Thyroid gland (tissue), 4 donors: ENCODE measurements at regions not wholly inside any gene's neighbourhood (a gene's known extent, or its start where the extent isn't known, plus 50 kb on each side); places are given as distances from the start of the nearest gene placed in this dataset.

Source experiments
- DNase-seq, 2 donors: peaks; one replicate each; pipeline ENCODE4 v3.0.0-alpha.2; 2019
- H3K27ac ChIP-seq, 3 donors: fragments of 200-600 bp; sonication (generic); 1 replicate in 2 of 3; 2 replicates in 1 of 3; pipeline ENCODE4 v1.5.1; 2016 to 2019; ENCODE audit warnings: mild to moderate bottlenecking in 1 of 3, moderate library complexity in 1 of 3
- H3K27me3 ChIP-seq: fragments of 200-600 bp; sonication (generic); one replicate; pipeline ENCODE4 v1.5.1; 2019
- H3K36me3 ChIP-seq, 2 donors: fragments of 200-600 bp; sonication (generic); one replicate each; pipeline ENCODE4 v1.5.1; 2016 to 2019
- H3K4me1 ChIP-seq, 2 donors: fragments of 200-600 bp; sonication (generic); one replicate each; pipeline ENCODE4 v1.5.1; 2017 to 2019
- H3K4me3 ChIP-seq, 3 donors: fragments of 200-600 bp; sonication (generic); replicated peaks in 1 of 3; 1 replicate in 2 of 3; 2 replicates in 1 of 3; pipeline ENCODE4 v1.5.1; 2016; ENCODE audit warnings: mild to moderate bottlenecking in 1 of 3
- H3K9me3 ChIP-seq: fragments of 200-600 bp; sonication (generic); one replicate; pipeline ENCODE4 v1.5.1; 2017
- POLR2A ChIP-seq, 2 donors: fragments of 450-650 bp; IDR thresholded peaks; one replicate each; pipeline ENCODE4 v1.6.1; 2017; ENCODE audit warnings: antibody characterized with exemption in 2 of 2, mild to moderate bottlenecking in 2 of 2, moderate library complexity in 1 of 2
- WGBS, 2 donors: methylation state at CpG; one replicate each; pipeline ENCODE4 v1.1.5; 2017; 5-methylcytosine and 5-hydroxymethylcytosine counted together
- intact Hi-C: fragments of 100-400 bp; cut with DNase I; formaldehyde crosslinking; loops from one replicate; pipeline ENCODE4 v1.15.1; 2023
- TF ChIP-seq, protein P1 (sequence below), 6 experiments: fragments of 200-600 bp in 3 of 6; fragments of 450-650 bp in 3 of 6; sonication (generic) in 3 of 6; IDR thresholded peaks; one replicate each; pipeline ENCODE4 v1.5.1; 2016 to 2019; ENCODE audit warnings: antibody characterized with exemption in 6 of 6, mild to moderate bottlenecking in 2 of 6, inconsistent platforms in 1 of 6, moderate library complexity in 1 of 6

DNA sequence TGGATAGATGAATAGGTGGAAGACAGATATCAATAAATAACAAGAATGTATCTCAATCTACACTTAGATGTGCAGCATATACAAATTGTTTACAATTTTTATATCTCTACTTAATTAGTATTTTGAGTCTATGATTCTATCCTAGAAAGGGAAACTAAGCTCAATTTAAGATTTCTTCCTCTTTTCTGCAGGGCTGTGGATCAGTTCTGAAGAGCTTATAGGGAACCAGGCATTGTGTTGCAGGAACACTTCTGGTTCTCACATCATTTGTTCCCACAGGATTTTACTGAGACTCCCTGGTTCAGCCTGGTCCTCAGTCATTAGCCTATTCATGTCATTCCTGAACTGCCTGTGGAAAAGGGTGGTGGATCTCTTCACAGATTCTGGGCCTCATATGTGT is 105.8 kb downstream of the TNFSF18 start:
- no peak overlapping the region for H3K27ac ChIP-seq
- DNase-seq = no peak
- H3K9me3 ChIP-seq = no peaks in the 10 kb centered on the region
- H3K36me3 ChIP-seq = no peaks in the 10 kb centered on the region
- H3K4me1 ChIP-seq = no peaks in the 10 kb centered on the region
- no peaks in the 10 kb centered on the region for H3K27me3 ChIP-seq
- intact Hi-C loops = no loop called here
- H3K4me3 ChIP-seq = no peak overlapping the region
- TF ChIP-seq POLR2A (IDR thresholded peaks at IDR 0.05) = no peak
- TF ChIP-seq, protein P1, sequence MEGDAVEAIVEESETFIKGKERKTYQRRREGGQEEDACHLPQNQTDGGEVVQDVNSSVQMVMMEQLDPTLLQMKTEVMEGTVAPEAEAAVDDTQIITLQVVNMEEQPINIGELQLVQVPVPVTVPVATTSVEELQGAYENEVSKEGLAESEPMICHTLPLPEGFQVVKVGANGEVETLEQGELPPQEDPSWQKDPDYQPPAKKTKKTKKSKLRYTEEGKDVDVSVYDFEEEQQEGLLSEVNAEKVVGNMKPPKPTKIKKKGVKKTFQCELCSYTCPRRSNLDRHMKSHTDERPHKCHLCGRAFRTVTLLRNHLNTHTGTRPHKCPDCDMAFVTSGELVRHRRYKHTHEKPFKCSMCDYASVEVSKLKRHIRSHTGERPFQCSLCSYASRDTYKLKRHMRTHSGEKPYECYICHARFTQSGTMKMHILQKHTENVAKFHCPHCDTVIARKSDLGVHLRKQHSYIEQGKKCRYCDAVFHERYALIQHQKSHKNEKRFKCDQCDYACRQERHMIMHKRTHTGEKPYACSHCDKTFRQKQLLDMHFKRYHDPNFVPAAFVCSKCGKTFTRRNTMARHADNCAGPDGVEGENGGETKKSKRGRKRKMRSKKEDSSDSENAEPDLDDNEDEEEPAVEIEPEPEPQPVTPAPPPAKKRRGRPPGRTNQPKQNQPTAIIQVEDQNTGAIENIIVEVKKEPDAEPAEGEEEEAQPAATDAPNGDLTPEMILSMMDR (IDR thresholded peaks at IDR 0.05) = no peak

DNA sequence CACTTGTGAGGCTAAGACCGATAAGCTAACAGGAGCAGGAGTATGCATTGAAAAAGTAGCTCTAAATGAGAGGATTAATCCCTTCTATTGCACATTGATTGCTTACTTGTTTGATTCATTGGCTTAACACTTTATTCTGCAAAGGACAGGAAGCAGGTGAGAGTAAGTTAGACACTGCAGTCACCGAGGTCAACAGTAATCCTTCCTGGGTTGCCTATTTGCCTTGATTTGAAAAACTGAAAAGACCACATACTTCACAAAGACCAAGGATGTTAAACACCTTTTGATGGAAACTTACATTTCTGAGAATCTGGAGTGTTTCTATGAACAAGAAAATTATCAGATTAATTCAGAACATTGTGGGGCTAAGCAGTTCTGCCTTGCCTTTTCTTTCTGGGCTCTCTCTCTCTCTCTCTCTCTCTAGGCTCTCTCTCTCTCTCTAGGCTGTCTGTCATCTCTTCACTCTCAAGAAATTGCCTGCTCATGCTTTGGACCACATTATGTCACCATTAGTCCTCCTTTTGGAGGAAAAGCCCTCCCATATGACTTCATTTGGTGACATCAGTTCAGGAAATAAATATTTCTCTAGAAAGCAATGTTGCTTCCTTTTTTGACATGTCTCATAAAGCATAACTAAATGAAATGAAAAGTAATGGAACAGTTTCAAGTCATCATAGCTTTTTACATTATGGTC is 103.8 kb downstream of the TNFSF18 start:
- Histone ChIP-seq H3K36me3 (no peaks in the 10 kb centered on the region), H3K27me3 (no peaks in the 10 kb centered on the region), H3K27ac (no peak overlapping the region), H3K9me3 (no peaks in the 10 kb centered on the region), H3K4me3 (no peak overlapping the region), H3K4me1 (no peaks in the 10 kb centered on the region)
- 63 to 72% methylated on average over 2 of the region's 2 CpGs for WGBS, 2 donors
- intact Hi-C loops = no loop called here
- no peak for DNase-seq
- TF ChIP-seq, protein P1 (IDR thresholded peaks at IDR 0.05) = no peak
- no peak for TF ChIP-seq POLR2A (IDR thresholded peaks at IDR 0.05)

DNA sequence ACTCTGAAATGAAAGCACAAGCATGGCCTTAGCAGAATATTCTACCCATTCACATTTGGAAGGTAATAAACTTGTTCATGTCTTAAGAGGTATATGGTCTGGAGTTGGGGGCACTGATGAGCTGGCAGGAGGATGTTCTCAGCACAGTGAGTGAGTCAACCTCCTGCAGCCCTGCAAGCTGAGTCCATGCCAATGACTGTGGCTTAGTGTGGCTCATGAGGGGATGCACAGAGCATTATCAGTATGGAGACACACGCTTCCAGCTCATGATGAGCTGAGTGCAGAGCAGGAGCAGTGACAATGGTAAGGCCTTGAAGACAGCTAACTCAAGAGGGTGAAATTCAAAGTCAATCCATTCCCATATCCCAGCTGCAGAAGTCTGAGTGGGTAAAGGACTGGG is 102.3 kb downstream of the TNFSF18 start:
- Histone ChIP-seq H3K36me3 (no peaks in the 10 kb centered on the region), H3K27ac (no peak overlapping the region), H3K4me1 (no peaks in the 10 kb centered on the region), H3K4me3 (no peak overlapping the region), H3K27me3 (no peaks in the 10 kb centered on the region), H3K9me3 (no peaks in the 10 kb centered on the region)
- 83 to 100% methylated on average over 1 of the region's 1 CpG for WGBS, 2 donors
- no peak for DNase-seq
- TF ChIP-seq, protein P1 (IDR thresholded peaks at IDR 0.05) = no peak
- TF ChIP-seq POLR2A (IDR thresholded peaks at IDR 0.05) = no peak
- intact Hi-C loops = no loop called here

DNA sequence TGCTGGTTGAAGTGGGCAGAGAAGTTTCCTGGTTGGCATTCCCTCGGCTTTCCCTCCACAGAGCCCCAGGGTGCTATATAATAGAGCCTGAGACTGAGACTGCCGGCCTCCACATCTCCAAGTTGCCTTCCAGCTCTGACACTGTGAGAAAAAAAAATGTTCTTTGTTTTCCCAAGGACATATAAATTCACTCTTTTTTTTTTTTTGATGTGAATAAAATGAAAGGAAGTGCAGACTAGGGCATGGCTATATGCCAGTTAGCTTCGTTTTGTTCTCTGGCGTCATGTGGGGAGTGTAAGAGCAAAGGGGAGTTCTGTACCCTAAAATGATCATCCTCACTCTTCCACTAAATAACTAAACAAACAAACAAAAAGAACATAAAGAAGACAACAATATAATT is 101.6 kb downstream of the TNFSF18 start:
- no peak for DNase-seq
- intact Hi-C loops = no loop called here
- Histone ChIP-seq H3K9me3 (no peaks in the 10 kb centered on the region), H3K27me3 (no peaks in the 10 kb centered on the region), H3K27ac (no peak overlapping the region), H3K36me3 (no peaks in the 10 kb centered on the region), H3K4me3 (no peak overlapping the region), H3K4me1 (no peaks in the 10 kb centered on the region)
- 71 to 74% methylated on average over 4 of the region's 4 CpGs for WGBS, 2 donors
- no peak for TF ChIP-seq POLR2A (IDR thresholded peaks at IDR 0.05)
- TF ChIP-seq, protein P1 (IDR thresholded peaks at IDR 0.05) = no peak

DNA sequence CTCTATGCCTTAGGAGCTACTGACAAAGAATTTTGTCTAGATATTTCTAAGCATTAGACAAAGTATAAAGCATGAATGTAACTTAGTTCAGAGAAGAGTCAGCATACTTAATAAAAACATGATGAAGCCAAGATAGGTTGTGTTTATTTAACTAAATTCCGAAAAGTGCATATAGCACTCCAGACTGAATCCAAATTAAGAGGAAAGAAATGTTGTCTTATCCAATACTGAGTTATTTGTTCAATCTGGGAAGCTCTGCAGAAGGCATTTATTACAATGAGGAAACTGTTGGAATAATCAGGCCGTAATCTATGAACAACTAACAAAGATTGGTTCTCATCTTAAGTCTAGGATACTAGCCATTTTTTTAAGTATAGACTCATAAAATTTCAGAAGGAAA is 100.2 kb downstream of the TNFSF18 start:
- H3K36me3 ChIP-seq = no peaks in the 10 kb centered on the region
- H3K9me3 ChIP-seq = no peaks in the 10 kb centered on the region
- H3K27ac ChIP-seq = no peak overlapping the region
- intact Hi-C loops = no loop called here
- no peak for DNase-seq
- H3K27me3 ChIP-seq = no peaks in the 10 kb centered on the region
- no peaks in the 10 kb centered on the region for H3K4me1 ChIP-seq
- no peak overlapping the region for H3K4me3 ChIP-seq
- 61 to 78% methylated on average over 2 of the region's 2 CpGs for WGBS, 2 donors
- no peak for TF ChIP-seq POLR2A (IDR thresholded peaks at IDR 0.05)
- TF ChIP-seq, protein P1 (IDR thresholded peaks at IDR 0.05) = no peak
